PC-9 (cell line): ENCODE measurements at regions not wholly inside any gene's neighbourhood (a gene's known extent, or its start where the extent isn't known, plus 50 kb on each side); places are given as distances from the start of the nearest gene placed in this dataset.

Experiments used
- BruUV-seq: library from RNA; stranded (reverse); fragments of 400-500 nt; replicated peaks from 2 replicates; lab custom pipeline; 2021; lab: Mats Ljungman, UMichigan
- CTCF ChIA-PET: fragments of 300-600 bp; sonication (Branson Sonifier 250); formaldehyde crosslinking; loops from one replicate; lab custom pipeline; 2022; ENCODE audit warnings: antibody characterized with exemption; lab: Charles Lee
- POLR2A ChIA-PET: fragments of 300-600 bp; sonication (Branson Sonifier 250); formaldehyde crosslinking; loops from one replicate; lab custom pipeline; 2022; ENCODE audit warnings: antibody characterized with exemption; ENCODE audit not compliant: unreplicated experiment; lab: Charles Lee
- DNase-seq, 2 experiments: peaks; one replicate each; pipeline versions ENCODE4 v3.0.0 to v3.0.0-alpha.2; 2015 to 2022; ENCODE audit warnings: mixed read lengths in 1 of 2
- H2AFZ ChIP-seq: fragments of 200-600 bp; sonication (generic); 2 replicates; pipeline ENCODE4 v1.8.1; 2017; ENCODE audit warnings: antibody characterized with exemption
- H3F3A ChIP-seq: fragments of 200-600 bp; sonication (generic); 2 replicates; pipeline ENCODE4 v1.8.1; 2017; ENCODE audit warnings: antibody characterized with exemption, mild to moderate bottlenecking, low read depth; ENCODE audit not compliant: insufficient read depth
- H3K27ac ChIP-seq: fragments of 200-600 bp; sonication (generic); 2 replicates; pipeline ENCODE4 v1.6.1; 2016; ENCODE audit warnings: mixed run types
- H3K27me3 ChIP-seq: fragments of 200-600 bp; sonication (generic); 2 replicates; pipeline ENCODE4 v1.6.1; 2016; ENCODE audit warnings: low read depth, mixed run types; ENCODE audit not compliant: insufficient read depth
- H3K36me3 ChIP-seq: fragments of 200-600 bp; sonication (generic); 2 replicates; pipeline ENCODE4 v1.6.1; 2016; ENCODE audit warnings: low read depth, mixed run types
- H3K4me1 ChIP-seq: fragments of 200-600 bp; sonication (generic); replicated peaks from 2 replicates; pipeline ENCODE4 v1.6.1; 2016; ENCODE audit warnings: mixed run types; ENCODE audit not compliant: insufficient read depth
- H3K4me2 ChIP-seq: fragments of 200-600 bp; sonication (generic); 2 replicates; pipeline ENCODE4 v1.6.1; 2017; ENCODE audit warnings: mixed run types
- H3K4me3 ChIP-seq: fragments of 200-600 bp; sonication (generic); 2 replicates; pipeline ENCODE4 v1.6.1; 2016; ENCODE audit warnings: mixed run types
- H3K79me2 ChIP-seq: fragments of 200-600 bp; sonication (generic); 2 replicates; pipeline ENCODE4 v1.6.1; 2017; ENCODE audit warnings: low read depth, mixed run types
- H3K9me2 ChIP-seq: fragments of 200-600 bp; sonication (generic); 2 replicates; pipeline ENCODE4 v1.8.1; 2017; ENCODE audit warnings: mild to moderate bottlenecking; ENCODE audit not compliant: insufficient read depth
- H3K9me3 ChIP-seq: fragments of 200-600 bp; sonication (generic); 2 replicates; pipeline ENCODE4 v1.8.1; 2016; ENCODE audit warnings: low read depth; ENCODE audit not compliant: insufficient read depth
- H4K20me1 ChIP-seq: fragments of 200-600 bp; sonication (generic); 2 replicates; pipeline ENCODE4 v1.8.1; 2017; ENCODE audit not compliant: insufficient read depth
- EZH2 ChIP-seq: fragments of 200-600 bp; sonication (generic); IDR thresholded peaks from 2 replicates; pipeline ENCODE4 v1.8.0; 2017; ENCODE audit warnings: antibody characterized with exemption, low read depth
- intact Hi-C: fragments of 100-400 bp; cut with micrococcal nuclease; formaldehyde crosslinking; loops from one replicate; pipeline ENCODE4 v1.10.0; 2022; ENCODE audit not compliant: unreplicated experiment
- TF ChIP-seq, protein P1 (sequence below): fragments of 200-600 bp; sonication (generic); conservative IDR thresholded peaks from 2 replicates; pipeline ENCODE4 v1.6.1; 2017; ENCODE audit warnings: mixed run types, antibody characterized with exemption, mild to moderate bottlenecking, moderate library complexity

GRCh38 chr11:115578275-115578674 lies 74.1 kb upstream of the CADM1 start:
- no peaks in the 10 kb centered on the region for H3K4me1 ChIP-seq
- no peaks in the 10 kb centered on the region; the same call in 1 of the 2 replicates for H4K20me1 ChIP-seq
- no peak overlapping the region for H3K4me3 ChIP-seq
- no peak overlapping the region for H3K4me2 ChIP-seq
- CTCF ChIA-PET = no interaction called here
- H3K36me3 ChIP-seq = no peaks in the 10 kb centered on the region
- TF ChIP-seq, protein P1, sequence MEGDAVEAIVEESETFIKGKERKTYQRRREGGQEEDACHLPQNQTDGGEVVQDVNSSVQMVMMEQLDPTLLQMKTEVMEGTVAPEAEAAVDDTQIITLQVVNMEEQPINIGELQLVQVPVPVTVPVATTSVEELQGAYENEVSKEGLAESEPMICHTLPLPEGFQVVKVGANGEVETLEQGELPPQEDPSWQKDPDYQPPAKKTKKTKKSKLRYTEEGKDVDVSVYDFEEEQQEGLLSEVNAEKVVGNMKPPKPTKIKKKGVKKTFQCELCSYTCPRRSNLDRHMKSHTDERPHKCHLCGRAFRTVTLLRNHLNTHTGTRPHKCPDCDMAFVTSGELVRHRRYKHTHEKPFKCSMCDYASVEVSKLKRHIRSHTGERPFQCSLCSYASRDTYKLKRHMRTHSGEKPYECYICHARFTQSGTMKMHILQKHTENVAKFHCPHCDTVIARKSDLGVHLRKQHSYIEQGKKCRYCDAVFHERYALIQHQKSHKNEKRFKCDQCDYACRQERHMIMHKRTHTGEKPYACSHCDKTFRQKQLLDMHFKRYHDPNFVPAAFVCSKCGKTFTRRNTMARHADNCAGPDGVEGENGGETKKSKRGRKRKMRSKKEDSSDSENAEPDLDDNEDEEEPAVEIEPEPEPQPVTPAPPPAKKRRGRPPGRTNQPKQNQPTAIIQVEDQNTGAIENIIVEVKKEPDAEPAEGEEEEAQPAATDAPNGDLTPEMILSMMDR = no peak
- TF ChIP-seq EZH2 = no peak
- H3K9me3 ChIP-seq = no peaks in the 10 kb centered on the region
- DNase-seq = no peak
- POLR2A ChIA-PET = no interaction called here
- no peak overlapping the region for H3K27ac ChIP-seq
- peaks cover 32% of the 10 kb centered on the region for H3K27me3 ChIP-seq
- intact Hi-C loops = no loop called here
- no peak overlapping the region for H2AFZ ChIP-seq
- H3F3A ChIP-seq = no peaks in the 10 kb centered on the region
- no TSS peak for BruUV-seq
- H3K9me2 ChIP-seq = no peaks in the 10 kb centered on the region
- H3K79me2 ChIP-seq = no peaks in the 10 kb centered on the region

- intact Hi-C loops = no loop called here
These were observed 73.5 kb upstream of the CADM1 start for GRCh38 chr11:115577701-115578100.

GRCh38 chr11:115576606-115577380 lies 72.6 kb upstream of the CADM1 start:
- no peak overlapping the region for H2AFZ ChIP-seq
- no peak overlapping the region for H3K4me2 ChIP-seq
- CTCF ChIA-PET = no interaction called here

More at GRCh38 chr11:115577701-115578100, 73.5 kb upstream of the CADM1 start:
- Histone ChIP-seq H3K79me2 (no peaks in the 10 kb centered on the region), H3K27ac (no peak overlapping the region), H3K36me3 (no peaks in the 10 kb centered on the region), H4K20me1 (no peaks in the 10 kb centered on the region; the same call in 1 of the 2 replicates), H3K9me3 (no peaks in the 10 kb centered on the region), H3K4me2 (no peak overlapping the region), H3K4me1 (no peaks in the 10 kb centered on the region), H3K9me2 (no peaks in the 10 kb centered on the region), H2AFZ (no peak overlapping the region), H3K27me3 (peaks cover 27% of the 10 kb centered on the region), H3K4me3 (no peak overlapping the region), H3F3A (no peaks in the 10 kb centered on the region)
- BruUV-seq = no TSS peak
- no peak for DNase-seq
- ChIA-PET CTCF (no interaction called here), POLR2A (no interaction called here)
- TF ChIP-seq, protein P1 = no peak
- TF ChIP-seq EZH2 = no peak

More at GRCh38 chr11:115576606-115577380, 72.6 kb upstream of the CADM1 start:
- intact Hi-C loops = no loop called here
- POLR2A ChIA-PET = no interaction called here
- no peaks in the 10 kb centered on the region for H3K9me3 ChIP-seq
- no peaks in the 10 kb centered on the region for H3K4me1 ChIP-seq
- H3K27me3 ChIP-seq = peaks cover 25% of the 10 kb centered on the region
- no peak overlapping the region for H3K4me3 ChIP-seq
- H3K27ac ChIP-seq = no peak overlapping the region
- no peaks in the 10 kb centered on the region; the same call in 1 of the 2 replicates for H4K20me1 ChIP-seq
- TF ChIP-seq, protein P1 = no peak
- no peak for TF ChIP-seq EZH2
- no peaks in the 10 kb centered on the region for H3K79me2 ChIP-seq
- no peak for DNase-seq
- BruUV-seq = no TSS peak
- H3K36me3 ChIP-seq = no peaks in the 10 kb centered on the region
- no peaks in the 10 kb centered on the region for H3K9me2 ChIP-seq
- no peaks in the 10 kb centered on the region for H3F3A ChIP-seq
